Pons (tissue), 1 donor: ENCODE measurements at regions not wholly inside any gene's neighbourhood (a gene's known extent, or its start where the extent isn't known, plus 50 kb on each side); places are given as distances from the start of the nearest gene placed in this dataset.
"Not testable (repeated sequence)": the region's sequence is repeated elsewhere in the genome, so short reads cannot be mapped to it uniquely, and the experiment has no call there.

ENCODE experiments used
- DNase-seq: peaks from one replicate; pipeline ENCODE4 v3.0.0-alpha.2; 2016; ENCODE audit warnings: low spot score

DNA sequence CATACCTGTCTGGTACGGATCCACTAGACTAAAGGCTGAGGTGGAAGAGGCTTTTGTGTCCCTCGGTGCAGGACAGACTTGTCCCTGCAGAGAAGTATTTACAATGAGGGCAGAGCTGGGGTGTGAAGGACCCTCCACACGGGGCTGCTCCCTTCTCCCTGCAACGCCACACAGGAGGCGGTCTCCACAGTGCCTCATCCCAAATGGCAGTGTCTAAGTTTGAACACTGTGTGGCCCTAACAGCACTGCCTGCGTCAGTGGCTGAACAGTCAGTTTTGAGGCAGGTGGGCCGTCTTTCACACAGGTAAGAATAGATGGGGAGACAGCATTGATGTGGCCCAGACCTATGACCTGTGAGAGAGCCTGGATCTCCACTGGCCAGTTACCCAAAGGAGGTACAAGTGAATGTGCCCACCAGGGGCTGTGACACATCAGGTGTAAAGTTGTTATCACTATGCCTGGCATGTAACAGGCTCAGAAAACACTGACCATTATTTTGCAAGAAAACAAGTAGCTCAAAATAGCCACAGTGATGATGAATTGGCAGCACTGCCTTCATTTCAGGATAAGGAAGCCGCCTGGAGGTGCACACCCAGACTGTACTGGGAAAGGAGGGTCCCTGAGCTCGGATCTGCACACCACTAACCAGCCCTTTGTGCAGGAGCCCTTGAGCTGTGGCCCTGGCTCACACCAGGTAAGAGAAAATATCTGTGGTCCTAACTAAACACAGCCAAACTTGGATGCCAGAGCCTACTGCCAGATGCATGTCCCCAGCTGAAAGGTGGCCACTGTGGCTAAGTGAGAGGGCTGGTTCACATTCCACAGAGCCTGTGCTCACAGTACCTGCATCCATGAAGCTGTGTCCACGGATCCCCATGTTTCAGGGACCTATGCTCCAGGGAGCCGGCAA, 246.7 kb downstream of the DLL1 start:
- DNase-seq, result no peak

DNA sequence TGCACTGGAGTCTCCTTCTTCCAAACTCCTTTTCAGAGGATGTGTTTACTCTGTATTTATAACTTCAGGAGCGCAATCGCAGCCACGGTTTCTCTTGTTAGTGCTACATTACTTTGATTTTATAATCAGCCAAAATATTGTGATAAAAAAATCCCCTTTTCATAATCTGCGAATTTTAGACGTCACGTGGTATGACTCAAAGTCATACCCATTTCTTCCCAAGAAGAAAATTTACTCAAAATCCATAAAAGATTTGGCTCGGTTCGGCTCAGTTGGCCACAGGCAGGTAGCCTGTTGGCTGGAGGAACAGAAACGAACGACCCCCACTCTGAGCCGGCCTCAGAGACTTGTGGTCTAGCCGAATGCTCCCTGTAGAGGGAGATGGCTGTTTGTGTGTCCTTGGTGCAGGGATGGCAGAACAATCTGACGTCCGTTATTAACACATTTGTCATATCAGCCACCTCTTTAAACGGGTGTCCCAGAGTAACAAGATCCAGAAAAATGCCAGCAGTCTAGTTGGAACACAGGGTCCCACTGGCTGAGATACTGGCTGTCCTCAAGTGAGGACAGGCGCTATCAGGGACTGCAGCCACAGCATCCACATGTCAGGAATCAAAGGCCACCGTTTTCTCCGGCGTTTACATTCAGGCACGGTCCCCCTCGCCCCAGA, 247.6 kb downstream of the DLL1 start:
- DNase-seq, result no peak

DNA sequence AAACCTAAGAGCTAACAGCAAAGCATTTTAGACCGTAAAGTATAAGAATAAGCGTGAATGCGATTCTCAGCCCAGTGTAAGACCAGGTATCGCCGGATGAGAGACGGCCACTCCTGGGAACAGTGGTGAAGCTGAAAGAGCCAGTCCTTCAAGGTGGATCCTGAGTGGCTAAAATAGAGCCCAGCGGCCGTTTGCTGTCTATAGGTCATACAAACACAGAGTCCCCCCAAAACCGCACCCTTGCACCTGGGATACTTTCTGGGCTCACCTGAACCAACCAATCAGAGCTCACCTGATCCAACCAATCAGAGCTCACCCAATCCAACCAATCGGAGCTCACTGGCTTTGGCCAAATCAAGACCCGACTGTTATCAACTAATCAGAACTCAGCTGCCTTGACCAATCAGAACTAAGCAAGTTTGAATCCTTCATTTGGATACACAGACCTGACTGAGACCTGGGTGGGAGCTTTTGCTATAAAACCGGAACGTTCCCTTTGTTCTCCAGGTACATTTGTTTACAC, 248.2 kb downstream of the DLL1 start:
- no peak for DNase-seq

DNA sequence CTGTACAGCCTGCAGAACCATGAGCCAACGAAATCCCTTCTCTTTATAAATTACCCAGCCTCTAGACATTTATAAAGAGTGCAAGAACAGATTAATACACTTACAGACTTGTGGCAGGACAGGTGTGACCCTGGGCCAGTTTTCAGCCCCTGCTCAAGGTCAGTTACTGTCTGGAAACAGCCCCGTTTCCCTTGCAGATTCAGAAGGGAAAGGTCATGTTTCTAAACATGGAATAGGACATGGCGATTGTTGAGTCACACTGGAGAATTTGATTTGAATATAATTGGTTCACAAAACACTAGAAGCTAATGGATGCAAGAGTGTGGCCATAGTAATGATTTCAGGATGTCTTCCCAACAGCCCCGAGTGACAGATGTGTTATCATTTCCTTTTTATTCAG, 248.8 kb downstream of the DLL1 start:
- no peak for DNase-seq

DNA sequence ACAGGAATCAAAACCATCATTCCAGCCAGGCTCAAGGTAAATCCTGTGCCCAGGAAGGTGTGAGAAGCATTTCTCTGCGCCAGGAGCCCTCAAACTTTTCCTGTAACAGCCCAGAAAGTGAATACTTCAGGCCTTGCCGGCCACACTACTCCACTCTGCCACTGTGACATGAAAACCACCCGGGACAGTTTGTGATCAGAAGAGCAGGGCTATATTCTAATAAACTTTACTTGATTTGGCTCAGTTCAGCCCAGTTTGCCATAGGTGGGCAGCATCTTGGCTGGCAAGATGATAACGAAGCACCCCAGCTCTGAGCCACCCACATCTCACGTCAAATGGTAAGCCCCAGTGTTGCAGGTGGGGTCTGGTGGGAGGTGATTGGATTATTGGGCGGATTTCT, 249.4 kb downstream of the DLL1 start:
- no peak for DNase-seq

DNA sequence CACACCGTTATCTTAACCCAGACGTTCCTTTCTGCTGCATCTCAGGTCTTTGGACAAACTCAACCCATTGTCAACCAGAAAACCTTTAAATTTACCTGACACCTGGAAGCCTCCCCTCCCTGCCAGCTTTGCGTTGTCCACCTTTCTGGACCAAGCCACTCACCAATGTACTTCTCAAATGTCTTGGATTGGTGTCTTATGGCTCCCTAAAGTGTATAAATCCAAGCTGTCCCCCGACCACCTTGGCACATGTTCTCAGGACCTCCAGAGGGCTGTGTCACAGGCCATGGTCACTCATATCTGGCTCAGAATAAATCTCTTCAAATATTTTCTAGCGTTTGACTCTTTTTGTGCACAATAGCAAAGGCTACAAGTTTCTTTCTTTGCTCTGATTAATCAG, 250.0 kb downstream of the DLL1 start:
- DNase-seq, result no peak

DNA sequence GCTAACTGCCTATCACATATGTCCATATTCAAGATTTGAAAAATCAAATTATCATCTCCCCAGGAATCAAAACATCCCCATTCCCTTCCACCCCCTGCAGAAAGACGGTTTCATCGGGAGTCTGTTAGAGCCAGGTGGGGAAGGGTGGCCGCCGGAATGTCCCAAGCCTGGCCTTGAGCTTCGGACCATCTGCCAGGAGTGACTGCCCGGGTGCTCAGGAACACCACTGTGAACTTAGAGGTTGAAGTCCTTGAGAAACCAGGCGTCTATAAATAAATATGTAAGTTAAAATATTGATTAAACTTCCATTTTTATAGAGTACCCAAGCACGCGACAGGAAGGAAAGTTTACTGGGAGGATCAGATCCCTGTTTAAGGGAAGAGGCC, 250.8 kb downstream of the DLL1 start:
- DNase-seq, result no peak

DNA sequence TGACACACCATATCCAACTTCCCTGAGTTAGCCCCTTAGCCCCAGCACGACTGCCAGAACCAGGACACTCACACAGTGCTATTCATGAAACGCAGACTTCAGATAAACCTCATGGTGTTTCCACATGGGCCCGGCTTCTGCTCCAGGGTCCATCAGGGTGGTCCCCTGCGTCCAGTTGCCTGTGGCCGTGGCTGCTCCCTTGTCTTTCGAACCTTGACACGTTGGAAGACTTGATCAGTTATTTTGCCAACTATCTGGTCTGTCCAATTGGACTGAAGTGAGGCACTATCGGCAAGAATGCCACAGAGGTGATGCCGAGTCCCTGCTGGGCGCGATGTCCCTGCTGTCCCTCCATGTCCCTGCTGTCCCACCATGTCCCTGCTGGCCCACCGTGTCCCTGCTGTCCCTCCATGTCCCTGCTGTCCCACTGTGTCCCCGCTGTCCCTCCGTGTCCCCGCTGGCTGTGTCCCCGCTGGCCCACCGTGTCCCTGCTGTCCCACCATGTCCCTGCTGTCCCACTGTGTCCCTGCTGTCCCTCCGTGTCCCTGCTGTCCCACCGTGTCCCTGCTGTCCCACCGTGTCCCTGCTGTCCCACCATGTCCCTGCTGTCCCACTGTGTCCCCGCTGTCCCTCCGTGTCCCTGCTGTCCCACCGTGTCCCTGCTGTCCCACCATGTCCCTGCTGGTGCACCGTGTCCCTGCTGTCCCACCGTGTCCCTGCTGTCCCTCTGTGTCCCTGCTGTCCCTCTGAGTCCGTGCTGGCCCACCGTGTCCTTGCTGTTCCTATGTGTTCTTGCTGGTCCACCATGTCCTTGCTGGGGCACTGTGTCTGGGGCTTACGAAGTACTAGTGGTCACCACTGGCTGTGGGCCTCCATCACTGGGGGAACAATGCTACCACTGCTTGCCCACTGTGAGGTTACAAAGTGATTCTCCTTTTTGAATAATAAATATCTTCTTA, 251.4 kb downstream of the DLL1 start:
- DNase-seq, result no peak

DNA sequence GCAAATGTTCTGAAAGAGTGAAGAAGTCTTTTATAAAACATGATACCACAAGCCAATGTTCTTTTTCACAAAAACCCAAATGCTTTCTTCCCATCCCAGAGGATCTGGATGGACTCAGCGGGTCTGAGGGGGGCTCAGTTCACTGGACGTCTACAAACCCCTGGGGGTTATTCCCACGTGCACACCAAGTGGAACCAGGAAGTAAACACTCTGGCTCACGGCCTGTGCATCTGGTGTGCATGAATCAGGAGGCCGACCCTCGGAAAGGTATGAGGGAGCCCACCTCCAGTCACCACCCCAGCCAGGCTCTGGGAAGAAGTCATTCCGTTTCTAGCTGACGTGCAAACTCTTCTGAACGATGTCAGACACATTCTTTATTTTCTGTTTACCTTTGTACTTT, 252.2 kb downstream of the DLL1 start:
- no peak for DNase-seq

DNA sequence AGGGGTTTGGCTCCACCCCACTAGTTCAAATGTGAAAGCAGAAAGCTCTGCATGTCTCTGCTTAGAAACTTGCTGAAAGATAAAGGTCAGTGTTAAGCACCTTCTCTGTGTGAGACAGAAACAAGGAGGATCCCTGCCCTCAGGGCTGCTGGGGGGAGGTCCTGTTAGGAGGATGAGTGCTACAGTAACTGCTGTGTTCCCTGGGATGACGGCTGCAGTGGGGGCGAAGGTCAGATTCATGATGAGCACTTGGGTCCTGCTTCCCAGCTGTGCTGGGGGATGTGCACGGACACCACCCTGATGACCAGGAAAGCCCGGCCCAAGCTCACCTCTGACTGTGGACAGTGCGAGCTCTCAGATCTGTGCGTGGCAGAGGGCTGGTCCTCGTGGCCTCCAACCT, 252.6 kb downstream of the DLL1 start:
- no peak for DNase-seq

DNA sequence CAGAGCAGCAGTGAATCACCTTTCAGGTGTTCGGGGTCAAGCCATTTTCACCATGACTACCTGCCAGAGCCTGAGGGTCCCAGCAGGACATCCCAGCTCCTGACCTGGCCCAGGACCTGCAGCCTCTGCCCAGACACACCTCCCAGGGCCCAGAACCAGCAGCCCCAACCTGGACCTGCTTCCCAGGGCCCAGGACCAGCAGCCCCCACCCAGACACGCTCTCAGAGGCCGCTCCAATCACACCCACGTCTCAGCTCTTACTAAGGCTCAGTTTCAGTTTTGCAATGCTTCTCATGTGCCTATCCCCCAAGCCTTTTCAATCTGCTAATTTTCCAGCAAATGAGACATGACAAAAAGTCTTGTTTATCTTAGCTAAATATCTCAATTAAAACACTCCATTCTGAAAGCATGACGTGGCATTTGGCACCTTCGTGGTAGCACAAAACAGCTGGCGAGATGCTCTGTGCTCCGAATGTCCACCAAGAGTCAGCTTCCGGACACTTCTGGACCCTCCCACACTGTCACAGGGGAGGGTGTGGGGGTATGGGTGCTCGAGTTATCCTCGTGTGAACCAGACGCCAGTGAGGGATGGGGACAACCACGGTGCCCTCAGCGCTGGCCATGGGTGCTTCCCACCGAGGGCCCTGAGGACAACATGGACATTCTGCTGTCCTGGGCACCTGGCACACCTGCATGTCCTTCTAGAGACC, 253.2 kb downstream of the DLL1 start:
- no peak for DNase-seq

DNA sequence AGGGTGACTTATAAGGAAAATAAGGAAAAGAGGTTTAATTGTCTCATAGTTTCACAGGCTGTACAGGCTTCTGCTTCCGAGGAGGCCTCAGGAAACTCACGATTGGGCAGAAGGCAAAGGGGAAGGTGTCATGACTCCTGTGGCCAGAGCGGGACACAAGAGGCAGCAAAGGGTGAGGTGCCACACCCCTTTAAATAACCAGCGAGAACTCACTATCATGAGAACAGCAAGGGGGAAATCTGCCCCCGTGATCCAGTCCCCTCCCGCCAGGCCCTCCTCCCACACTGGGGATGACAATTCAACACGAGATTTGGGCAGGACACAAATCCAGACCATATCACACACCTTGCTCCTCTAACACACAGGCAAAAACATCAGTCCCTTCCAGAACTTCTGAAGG, 254.0 kb downstream of the DLL1 start:
- no peak for DNase-seq

DNA sequence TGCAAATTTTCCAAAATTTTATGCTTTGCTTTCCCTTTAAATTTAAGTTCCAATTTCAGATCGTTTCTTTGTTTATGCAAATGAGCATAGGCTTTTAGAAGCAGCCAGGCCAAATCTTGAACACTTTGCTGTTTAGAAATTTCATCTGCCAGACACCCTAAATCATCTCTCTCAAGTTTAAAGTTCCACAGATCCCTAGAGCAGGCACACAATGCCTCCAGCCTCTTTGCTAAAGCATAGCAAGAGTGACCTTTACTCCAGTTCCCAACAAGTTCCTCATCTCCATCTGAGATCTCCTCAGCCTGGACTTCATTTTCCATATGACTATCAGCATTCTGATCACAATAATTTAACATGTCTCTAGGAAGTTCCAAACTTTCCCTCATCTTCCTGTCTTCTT, 254.5 kb downstream of the DLL1 start:
- not testable (repeated sequence) for DNase-seq

DNA sequence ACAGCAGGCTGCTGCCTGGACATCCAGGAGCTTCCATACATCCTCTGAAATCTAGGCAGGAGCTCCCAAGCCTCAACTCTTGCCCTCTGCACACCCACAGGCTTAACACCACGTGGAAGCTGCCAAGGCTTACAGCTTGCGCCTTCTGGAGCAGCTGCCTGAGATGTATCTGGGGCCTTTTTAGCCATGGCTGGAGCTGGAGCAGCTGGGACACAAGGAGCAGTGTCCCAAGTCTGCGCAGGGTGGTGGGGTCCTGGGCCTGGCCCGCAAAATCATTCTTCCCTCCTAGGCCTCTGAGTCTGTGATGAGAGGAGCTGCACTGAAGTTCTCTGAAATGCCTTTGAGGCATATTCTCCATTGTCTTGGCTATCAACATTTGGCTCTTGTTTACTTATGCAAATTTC, 255.0 kb downstream of the DLL1 start:
- no peak for DNase-seq

DNA sequence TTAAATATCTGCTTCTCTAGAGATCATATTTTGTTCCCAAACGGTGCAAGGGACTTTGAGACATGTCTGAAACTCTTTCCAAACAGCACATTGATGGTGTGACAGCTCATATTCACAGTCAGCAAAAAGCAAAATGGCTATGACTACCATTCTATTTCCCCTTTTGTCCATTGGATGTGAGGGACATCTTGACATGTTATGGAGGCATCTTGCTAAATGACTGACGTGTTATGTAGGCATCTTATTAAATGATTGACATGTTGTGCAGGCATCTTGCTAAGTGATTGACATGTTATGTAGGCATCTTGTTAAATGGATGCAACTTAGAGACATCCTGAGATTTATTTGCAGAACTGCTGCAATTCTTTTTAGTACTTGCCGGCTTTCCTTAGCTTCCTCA, 255.8 kb downstream of the DLL1 start:
- DNase-seq, result no peak

DNA sequence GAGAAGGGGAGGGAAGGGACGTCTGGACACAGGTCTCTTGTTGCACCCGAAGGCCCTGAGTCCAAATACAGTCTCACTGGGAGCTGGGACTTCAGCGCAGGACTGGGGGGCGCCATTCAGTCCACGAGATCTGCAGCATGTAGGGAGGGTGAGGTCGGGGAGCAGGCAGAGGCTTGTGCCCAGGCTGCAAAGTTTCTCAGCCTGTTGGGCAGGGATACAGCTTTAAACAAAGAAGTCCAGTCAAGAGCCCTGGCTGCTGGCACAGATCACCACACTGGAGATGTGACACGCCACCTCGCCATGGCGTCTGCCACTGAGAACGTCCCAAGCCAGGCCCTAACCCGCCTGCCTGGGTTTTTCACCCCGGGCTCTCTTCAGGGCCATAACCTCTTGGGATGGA, 256.6 kb downstream of the DLL1 start:
- peak; percentile 58 for DNase-seq

DNA sequence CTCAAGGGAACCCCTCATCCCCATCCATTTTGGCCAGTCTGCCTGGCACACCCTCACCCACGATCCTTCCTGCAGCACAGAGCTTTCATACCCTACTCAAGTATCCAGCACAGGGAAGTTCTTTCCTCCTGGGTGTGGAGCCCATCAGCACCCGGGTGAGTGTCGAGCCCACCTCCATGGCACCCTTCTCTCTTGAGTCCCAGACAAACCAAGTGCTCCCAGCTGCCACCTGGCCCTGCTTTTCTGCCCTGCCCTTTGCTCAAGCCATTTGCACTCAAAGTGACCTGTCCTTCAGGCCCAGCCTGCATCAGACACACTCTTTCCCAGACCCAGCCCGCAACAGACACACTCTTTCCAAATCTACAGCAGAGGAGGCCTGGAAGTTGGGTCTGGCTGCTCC, 257.2 kb downstream of the DLL1 start:
- DNase-seq, result no peak

DNA sequence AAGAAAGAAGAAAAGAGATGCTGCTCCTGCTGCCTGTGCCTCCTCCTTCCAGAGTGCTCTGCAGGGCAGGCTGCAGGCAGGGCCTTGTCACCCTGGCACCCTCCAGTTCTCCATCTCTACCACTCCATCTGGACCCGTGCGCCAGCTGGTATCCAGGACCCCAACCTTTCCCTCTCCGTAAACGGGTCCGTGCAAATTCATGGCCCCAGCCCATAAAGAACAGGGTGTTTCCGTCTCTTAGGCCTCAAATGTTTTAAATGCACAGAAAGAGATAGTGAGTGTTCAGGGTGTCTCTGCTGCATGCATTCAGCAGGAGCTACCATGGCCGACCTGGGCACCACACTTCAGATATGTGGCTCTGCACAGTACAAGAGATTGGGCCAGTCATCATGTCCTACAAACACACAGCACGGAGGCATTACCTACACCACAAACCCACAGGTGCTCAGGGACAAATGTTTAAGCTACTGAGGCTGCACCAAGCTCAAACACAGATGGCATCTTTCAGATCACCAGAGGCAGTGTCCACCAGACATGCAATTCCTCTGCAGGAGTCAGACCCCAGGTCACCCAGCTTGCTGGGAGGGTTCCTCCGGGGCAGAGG, 258.1 kb downstream of the DLL1 start:
- DNase-seq, result no peak

DNA sequence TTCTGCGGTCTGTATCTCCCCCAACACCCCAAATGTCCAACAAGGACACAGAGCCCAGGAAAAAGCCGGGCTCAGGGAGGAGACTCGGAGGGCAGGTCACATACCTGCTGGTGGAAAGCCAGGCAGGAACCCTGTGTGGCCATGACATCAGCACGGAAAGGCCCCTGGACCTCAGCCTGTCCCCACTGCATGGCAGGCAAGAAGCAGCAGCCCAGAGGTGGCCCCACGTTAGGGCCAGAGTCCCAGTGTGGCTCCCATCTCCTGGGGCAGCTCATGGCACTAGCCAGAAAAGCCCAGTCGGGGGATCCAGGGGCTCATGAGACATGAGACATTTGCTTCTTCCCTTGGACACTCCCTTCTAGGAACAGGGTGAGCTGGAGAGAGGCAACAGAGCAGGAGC, 258.7 kb downstream of the DLL1 start:
- no peak for DNase-seq

DNA sequence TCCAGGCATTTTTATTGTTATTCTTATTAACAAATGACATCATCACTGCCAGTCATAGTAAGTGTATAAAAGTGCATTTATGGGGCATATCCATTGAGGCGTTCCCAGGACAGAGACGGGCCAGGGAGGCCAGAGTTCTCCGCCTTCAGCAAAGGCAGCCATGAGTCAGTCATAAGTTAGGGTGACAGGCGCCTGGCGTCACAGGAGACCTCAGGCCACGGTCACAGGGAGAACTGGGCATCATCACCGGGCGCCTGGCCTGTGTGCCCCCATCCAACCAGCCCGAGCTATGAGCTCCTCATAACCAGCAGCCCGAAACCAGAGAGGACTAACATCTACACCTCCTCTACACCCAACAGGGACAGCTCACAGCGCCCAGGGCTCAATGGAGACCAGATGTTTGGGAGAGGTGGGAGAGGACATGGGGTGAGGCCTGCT, 259.2 kb downstream of the DLL1 start:
- DNase-seq, result no peak

DNA sequence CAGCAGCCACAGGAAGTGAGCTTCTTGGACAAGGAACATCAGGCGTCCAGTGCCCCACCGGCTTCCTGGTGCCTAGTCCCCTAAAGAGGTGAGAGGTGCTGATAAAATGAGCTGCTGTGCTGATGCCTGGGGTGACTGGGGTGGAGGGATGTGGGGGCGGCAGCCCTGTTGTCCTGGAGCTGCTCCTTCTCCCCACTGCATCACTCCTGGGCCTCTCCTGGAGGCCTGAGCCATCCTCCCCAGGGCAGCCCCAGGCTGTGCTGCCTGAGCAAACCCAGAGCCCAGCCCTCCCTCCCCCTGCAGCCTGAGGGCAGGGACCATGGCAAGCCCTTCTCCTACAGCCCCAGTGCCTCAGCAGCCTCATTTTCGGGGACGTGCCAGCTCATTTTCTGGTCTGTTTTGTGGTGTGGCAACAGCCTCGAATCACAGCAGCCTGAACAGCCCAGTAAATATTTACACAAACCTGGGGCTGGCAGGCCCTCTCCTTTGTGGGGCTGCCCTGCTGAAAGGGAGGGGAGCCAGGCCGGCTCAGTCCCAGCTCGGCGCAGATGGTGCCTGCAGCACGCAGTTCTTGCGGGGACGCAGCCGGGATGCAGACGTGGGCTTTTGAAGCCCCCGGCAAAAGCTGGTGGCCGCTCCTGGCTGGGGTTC, 259.9 kb downstream of the DLL1 start:
- DNase-seq, result no peak
